HG03108 (cell line): ENCODE measurements at regions not wholly inside any gene's neighbourhood (a gene's known extent, or its start where the extent isn't known, plus 50 kb on each side); places are given as distances from the start of the nearest gene placed in this dataset.

Source experiments
- ATAC-seq: cut with Tn5 transposase; IDR thresholded peaks from one replicate; pipeline ENCODE4 v1.9.1; 2021; ENCODE audit warnings: moderate library complexity; ENCODE audit not compliant: unreplicated experiment

DNA sequence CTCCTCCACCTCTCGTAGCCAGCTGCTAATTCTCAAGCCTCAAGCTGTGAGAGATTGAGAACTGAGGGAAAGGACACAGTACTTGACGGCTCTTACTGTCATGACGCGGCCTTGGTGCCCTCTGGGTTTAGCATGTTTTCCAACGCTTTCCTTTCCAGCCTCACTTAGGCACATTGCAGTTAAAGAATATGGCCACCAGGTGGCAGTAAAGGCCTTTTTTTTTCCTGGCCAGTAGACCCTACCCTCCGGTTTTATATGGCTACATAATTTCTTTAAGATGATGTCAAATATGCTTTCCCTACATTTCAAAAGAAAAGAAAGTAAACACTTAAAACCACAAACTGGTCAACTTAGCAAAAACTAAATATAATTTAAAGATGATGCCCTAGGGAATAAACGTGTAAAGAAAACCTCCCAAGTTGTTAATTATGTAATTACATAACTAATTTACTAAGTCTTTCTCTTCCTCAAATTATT, 56.8 kb upstream of the PRDX6 start:
- no peak for ATAC-seq

DNA sequence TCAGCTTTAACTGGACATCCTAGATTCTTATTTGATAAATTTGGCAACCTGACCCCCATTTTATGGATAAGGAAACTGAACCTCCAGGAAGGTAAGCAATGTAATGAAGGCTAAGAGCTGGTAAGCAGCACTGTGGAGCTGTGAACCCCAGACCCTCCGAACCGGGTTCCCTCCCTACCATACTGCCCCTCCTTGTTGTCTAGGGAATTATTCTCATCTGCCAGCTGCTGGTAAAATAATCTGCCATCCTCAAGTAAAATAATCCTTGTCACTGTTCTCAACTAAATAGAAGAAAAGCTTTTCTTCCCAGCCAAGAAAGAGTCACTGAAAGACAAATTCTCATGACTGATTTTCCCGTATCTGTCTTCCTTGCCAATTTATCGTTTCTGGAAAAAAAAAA, 55.8 kb upstream of the PRDX6 start:
- no peak for ATAC-seq

DNA sequence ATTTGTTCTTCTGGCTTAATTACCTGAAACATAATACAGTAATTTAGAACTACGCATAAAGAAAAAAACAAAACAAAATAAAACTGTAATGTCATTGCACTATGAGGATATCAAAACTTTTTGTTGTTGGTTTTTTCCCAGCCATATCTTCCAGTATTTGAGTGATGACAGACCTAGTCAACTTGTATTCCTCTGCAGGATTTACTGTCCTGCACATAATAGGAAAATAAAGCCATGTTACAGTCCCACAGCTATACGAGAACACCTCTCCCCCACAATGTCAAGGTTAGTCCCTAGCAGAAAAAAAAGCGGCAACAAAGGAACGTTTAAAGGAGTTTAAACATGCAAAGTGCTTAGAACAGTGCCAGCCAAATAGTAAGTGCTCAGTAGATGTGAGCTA, 55.3 kb upstream of the PRDX6 start:
- ATAC-seq: no peak

DNA sequence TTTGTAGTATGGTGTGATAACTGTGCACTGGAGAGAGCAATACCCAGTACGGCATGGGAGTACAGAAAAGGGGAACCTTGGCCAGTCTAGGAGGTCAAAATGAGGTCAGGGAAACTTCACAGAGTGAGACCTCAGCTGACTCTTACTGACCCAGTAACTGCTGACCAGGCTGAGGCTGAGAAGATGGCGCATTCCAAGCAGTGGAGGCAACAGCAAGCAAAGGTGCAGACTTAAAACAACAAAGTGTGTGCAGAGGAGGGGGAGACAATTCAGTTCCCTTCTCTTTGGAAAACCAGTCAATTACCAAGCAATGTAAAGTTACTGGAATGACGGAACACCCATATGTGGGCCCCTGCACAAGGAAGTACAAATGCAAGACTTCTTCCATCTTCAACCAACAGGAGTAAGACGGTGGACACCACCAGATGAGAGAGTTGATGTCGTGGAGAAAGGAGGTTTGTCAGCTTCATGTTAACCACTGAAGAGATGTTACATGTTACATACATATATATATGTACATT, 54.6 kb upstream of the PRDX6 start:
- no peak for ATAC-seq

DNA sequence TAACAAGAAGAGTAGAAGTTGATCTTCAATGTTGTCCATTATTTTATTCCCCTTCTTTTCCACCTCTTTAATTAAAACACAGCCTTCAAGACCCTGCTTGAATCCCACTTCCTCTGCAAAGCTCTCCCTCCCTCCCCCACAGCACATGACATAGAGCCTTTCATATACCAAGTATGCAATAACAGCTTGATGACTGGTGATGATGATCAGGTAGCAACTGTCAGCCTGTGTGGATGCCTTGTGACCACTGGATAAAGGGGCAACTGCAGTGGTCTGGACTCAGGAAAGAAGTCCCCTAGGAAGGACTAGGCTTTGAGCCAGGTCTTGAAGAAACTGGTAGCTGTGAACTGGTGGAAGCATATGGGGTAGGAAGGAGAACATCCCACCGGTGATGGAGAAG, 53.8 kb upstream of the PRDX6 start:
- no peak for ATAC-seq

DNA sequence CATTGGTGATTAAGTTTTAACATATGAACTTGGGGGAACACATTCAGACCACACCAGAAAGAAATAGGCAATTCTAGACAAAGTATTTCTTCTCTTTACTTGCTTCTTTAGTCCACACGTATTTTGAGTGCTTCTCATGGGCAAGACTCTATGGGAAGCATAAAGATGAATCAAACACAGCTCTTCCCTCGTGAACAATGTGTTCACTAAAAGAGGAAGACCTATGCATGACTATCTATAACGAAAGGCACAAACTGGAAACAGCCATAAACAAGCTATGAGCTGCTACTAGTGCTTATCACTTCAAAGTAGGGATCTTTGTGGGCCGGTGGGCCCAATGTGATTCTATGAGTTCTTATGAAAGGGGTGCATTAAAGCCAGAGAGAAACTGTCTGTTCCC, 53.0 kb upstream of the PRDX6 start:
- no peak for ATAC-seq

DNA sequence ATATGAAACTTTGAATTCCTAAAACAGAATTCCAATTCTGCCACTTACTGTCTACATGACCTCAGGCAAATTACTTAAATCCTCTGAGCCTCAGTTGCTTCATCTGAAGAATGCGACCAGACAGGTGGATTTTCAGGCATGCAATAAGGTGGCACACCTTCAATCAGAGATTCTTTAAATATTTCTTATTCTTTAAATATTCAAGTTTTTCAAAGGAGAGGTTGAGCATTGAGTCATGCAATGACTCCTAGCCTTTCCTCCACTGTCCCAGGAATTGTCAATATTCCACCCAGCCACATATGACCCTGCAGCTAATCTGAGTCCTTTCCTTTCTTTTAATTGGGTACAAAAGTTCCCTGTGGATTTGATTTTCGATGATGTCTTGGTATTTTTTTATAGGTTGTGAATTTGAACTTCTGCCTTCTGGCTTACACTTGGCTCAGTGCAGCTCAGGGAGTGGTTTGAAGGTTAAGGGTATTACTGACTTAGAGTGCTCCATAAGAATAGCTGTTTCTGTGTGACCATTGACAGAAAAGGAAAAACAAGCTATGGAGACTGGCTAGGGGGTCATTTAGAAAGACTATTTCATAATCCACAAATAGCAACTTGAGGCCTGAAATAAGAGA, 52.2 kb upstream of the PRDX6 start:
- ATAC-seq: no peak

DNA sequence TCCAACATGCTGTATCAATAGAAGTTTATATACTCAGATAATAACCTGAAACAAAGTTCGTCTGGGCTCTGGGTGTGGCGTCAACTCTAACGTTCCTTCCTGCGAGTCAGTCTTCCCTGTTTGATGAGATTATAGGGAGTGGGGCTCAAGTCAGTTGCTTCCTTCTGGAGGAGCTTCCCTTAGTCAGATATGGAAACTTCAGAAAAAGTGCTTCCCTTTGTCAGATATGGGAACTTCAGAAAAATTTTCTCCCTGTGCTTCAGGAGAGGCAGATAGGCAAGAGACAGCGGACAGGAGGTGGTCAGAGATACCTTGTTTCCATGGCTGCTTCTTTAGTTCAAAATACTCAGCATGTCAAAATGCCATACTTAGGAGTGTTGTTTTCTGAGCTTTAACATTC, 51.1 kb upstream of the PRDX6 start:
- ATAC-seq: no peak

DNA sequence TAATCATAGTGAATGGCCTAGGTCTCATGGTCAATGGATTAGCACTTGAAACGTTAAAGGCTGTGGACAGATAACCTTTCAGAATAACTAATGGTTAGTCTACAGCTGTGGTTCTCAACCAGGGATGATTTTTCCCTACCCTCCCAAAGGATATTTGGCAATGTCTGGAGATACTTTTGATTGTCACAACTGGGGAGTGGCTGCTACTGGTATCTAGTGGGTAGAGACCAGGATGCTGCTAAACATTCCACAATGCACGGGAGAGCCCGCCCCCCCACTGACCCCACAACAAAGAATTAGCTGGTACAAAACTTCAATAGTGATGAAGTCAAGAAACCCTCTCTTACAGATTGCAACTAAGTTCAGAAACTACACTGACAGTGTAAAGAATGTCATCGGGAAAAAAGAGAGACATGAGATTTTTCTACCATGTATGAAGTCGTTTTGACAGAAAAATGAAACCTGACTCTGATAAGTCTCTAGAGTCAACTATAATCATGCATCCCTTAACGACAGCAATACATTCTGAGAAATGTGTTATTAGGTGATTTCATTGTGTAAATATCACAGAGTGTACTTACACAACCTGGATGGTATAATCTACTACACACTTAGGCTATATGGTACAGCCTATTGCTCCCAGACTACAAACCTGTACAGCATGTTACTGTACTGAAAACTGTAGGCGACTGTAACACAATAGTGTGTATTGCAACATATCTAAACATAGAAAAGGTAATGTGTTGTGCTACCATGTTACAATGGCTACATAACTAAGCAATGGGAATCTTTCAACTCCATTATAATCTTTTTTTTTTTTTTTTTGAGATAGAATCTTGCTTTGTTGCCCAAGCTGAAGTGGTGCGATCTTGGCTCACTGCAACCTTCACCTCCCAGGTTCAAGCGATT, 49.7 kb upstream of the PRDX6 start:
- ATAC-seq: no peak
